Neural cell (in vitro differentiated cells): ENCODE measurements at regions not wholly inside any gene's neighbourhood (a gene's known extent, or its start where the extent isn't known, plus 50 kb on each side); places are given as distances from the start of the nearest gene placed in this dataset.

Experiments used
- EP300 ChIP-seq: fragments of 450-650 bp; conservative IDR thresholded peaks from 2 replicates; pipeline ENCODE4 v1.6.1; 2014; ENCODE audit warnings: antibody characterized with exemption, mild to moderate bottlenecking, moderate library complexity; ENCODE audit not compliant: poor library complexity, severe bottlenecking
- RAD21 ChIP-seq: fragments of 450-650 bp; conservative IDR thresholded peaks from 2 replicates; pipeline ENCODE4 v1.6.1; 2014; ENCODE audit warnings: antibody characterized with exemption, mild to moderate bottlenecking, moderate library complexity
- REST ChIP-seq: IDR thresholded peaks from 2 replicates; pipeline ENCODE4 v1.6.1; 2012; ENCODE audit warnings: borderline replicate concordance
- SMC3 ChIP-seq: fragments of 450-650 bp; conservative IDR thresholded peaks from 2 replicates; pipeline ENCODE4 v1.6.1; 2014; ENCODE audit warnings: antibody characterized with exemption, mild to moderate bottlenecking, moderate library complexity; ENCODE audit not compliant: poor library complexity
- TF ChIP-seq, protein P1 (sequence below): fragments of 450-650 bp; IDR thresholded peaks from 2 replicates; pipeline ENCODE4 v1.5.1; 2014; ENCODE audit warnings: antibody characterized with exemption, mild to moderate bottlenecking, moderate library complexity; ENCODE audit not compliant: poor library complexity, severe bottlenecking

DNA sequence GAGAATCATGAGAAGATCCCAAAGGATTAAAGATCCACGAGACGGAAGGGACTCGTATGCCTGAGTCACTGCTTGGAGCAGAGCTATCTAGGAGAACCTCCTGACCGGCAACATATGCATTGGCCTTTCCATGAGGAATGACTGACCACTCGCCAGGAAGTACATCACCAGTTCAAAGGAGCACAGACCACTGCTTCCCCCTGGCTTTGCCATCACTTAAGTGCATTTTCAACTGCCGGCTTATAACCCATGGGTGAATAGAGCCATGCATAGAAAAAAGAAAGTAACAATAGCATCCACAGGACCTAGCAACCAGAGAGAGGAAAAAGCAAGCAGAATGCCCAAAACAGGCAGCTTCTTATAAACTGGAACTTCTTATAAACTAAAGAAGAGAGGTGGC lies 98.3 kb upstream of the ZC3H12C start:
- TF ChIP-seq EP300 = no peak
- no peak for TF ChIP-seq REST
- TF ChIP-seq, protein P1, sequence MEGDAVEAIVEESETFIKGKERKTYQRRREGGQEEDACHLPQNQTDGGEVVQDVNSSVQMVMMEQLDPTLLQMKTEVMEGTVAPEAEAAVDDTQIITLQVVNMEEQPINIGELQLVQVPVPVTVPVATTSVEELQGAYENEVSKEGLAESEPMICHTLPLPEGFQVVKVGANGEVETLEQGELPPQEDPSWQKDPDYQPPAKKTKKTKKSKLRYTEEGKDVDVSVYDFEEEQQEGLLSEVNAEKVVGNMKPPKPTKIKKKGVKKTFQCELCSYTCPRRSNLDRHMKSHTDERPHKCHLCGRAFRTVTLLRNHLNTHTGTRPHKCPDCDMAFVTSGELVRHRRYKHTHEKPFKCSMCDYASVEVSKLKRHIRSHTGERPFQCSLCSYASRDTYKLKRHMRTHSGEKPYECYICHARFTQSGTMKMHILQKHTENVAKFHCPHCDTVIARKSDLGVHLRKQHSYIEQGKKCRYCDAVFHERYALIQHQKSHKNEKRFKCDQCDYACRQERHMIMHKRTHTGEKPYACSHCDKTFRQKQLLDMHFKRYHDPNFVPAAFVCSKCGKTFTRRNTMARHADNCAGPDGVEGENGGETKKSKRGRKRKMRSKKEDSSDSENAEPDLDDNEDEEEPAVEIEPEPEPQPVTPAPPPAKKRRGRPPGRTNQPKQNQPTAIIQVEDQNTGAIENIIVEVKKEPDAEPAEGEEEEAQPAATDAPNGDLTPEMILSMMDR = no peak
- TF ChIP-seq RAD21 = no peak
- TF ChIP-seq SMC3 = no peak
